ENCODE measurements at regions not wholly inside any gene's neighbourhood (a gene's known extent, or its start where the extent isn't known, plus 50 kb on each side); places are given as distances from the start of the nearest gene placed in this dataset.

DNA sequence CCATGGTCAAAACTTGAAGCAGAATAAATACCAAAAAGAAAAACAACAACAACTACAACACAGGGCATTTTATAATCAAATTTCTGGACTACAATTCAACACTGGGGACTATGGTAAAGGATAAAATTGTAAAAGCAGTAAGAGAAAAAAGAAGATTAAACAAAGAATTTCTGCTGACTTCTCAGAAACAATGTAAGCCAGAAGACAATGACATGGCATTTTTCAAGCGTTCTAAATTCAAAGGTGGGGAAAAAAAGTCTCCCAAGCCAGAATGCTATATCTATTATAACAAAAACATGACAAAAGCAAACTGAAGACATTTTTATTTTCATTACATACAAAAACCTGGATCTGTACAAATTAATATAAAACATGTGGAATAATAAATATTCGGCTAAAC lies 433.1 kb downstream of the NPHP4 start:
- no peaks in the 10 kb centered on the region for H3K4me1 ChIP-seq
- intact Hi-C loops (cut with micrococcal nuclease), result no loop called here
- peaks cover 24% of the 10 kb centered on the region for H3K9me3 ChIP-seq (replicated peaks)
- peaks cover 18% of the 10 kb centered on the region for H3K27me3 ChIP-seq (ENCODE audit: low read depth)
- H3K36me3 ChIP-seq, result no peaks in the 10 kb centered on the region
- H3K27ac ChIP-seq (replicated peaks), result no peak overlapping the region
- TF ChIP-seq, protein P1, sequence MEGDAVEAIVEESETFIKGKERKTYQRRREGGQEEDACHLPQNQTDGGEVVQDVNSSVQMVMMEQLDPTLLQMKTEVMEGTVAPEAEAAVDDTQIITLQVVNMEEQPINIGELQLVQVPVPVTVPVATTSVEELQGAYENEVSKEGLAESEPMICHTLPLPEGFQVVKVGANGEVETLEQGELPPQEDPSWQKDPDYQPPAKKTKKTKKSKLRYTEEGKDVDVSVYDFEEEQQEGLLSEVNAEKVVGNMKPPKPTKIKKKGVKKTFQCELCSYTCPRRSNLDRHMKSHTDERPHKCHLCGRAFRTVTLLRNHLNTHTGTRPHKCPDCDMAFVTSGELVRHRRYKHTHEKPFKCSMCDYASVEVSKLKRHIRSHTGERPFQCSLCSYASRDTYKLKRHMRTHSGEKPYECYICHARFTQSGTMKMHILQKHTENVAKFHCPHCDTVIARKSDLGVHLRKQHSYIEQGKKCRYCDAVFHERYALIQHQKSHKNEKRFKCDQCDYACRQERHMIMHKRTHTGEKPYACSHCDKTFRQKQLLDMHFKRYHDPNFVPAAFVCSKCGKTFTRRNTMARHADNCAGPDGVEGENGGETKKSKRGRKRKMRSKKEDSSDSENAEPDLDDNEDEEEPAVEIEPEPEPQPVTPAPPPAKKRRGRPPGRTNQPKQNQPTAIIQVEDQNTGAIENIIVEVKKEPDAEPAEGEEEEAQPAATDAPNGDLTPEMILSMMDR (IDR thresholded peaks at IDR 0.05; ENCODE audit: borderline replicate concordance), result no peak
- H3K4me3 ChIP-seq, result no peak overlapping the region
- no peak for DNase-seq

DNA sequence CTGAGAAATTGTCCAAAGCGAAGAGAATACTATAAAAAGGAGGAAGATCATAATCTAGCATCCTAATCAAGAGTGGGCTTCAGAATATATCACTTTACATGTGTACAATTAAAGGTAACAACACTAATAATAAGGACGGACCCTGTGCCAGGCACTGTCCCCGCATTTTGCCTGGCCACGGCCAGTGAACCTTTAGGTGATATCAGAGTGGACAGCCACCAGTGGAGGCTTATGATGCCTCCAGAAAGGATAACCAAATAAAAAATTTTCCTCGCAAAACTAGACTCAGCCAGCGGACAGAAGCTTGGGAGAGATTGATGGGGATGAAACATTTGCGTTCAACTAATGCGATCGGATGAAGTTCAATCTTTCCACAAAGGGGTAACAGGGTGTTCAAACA lies 436.4 kb downstream of the NPHP4 start:
- H3K27me3 ChIP-seq (ENCODE audit: low read depth), result peaks cover 14% of the 10 kb centered on the region
- H3K4me1 ChIP-seq, result no peaks in the 10 kb centered on the region
- H3K27ac ChIP-seq (replicated peaks), result no peak overlapping the region
- H3K4me3 ChIP-seq, result no peak overlapping the region
- TF ChIP-seq, protein P1 (IDR thresholded peaks at IDR 0.05; ENCODE audit: borderline replicate concordance), result no peak
- DNase-seq, result no peak
- intact Hi-C loops (cut with micrococcal nuclease), result no loop called here
- peaks cover 24% of the 10 kb centered on the region for H3K9me3 ChIP-seq (replicated peaks)
- no peaks in the 10 kb centered on the region for H3K36me3 ChIP-seq

GRCh38 chr1:5554784-5555183 lies 437.4 kb downstream of the NPHP4 start:
- intact Hi-C loops (cut with micrococcal nuclease), result no loop called here
- Histone ChIP-seq H3K27ac (replicated peaks) (no peak overlapping the region), H3K27me3 (ENCODE audit: low read depth) (peaks cover 19% of the 10 kb centered on the region), H3K9me3 (replicated peaks) (peaks cover 23% of the 10 kb centered on the region), H3K36me3 (no peaks in the 10 kb centered on the region), H3K4me3 (no peak overlapping the region), H3K4me1 (no peaks in the 10 kb centered on the region)
- TF ChIP-seq, protein P1 (IDR thresholded peaks at IDR 0.05; ENCODE audit: borderline replicate concordance), result no peak
- no peak for DNase-seq

- DNase-seq, result no peak
- Histone ChIP-seq H3K36me3 (no peaks in the 10 kb centered on the region), H3K27ac (replicated peaks) (no peak overlapping the region), H3K27me3 (ENCODE audit: low read depth) (peaks cover 22% of the 10 kb centered on the region), H3K4me1 (no peaks in the 10 kb centered on the region), H3K4me3 (no peak overlapping the region), H3K9me3 (replicated peaks) (peaks cover 20% of the 10 kb centered on the region)
- intact Hi-C loops (cut with micrococcal nuclease), result no loop called here
- TF ChIP-seq, protein P1 (IDR thresholded peaks at IDR 0.05; ENCODE audit: borderline replicate concordance), result no peak
These were observed 438.1 kb downstream of the NPHP4 start for GRCh38 chr1:5554111-5554510.

DNA sequence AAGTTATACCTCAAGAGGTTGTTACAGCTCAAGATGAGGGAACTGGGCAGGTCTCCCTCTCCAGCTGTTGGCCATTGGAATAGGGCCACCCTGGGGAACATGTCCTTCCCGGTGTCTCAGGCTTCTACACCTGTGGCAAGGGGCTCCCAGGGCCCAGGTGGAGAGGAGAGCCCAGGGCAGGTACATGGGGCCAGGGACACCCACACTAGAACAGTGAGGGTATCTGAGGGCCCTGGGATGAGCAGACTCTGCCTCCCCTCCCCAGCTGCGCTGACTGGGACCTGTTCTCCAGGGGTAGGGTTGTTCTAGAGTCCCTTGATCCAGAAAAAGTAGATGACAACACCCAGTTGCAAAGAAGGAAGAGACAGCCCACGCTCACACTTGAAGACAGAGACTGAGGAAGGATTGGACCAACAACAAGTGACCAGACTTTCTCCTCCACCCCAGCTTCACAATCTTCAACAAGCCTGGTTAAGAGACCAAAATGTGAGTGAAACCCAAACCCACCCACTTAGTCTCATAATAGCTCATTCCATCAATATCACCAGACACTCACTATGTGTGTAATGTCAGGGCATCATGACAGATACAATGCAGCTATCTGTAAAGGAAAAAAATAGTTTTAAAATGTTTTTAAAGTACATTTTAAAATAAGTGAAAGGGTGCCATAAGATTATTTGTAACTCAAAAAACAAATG lies 439.3 kb downstream of the NPHP4 start:
- Histone ChIP-seq H3K27ac (replicated peaks) (no peak overlapping the region), H3K9me3 (replicated peaks) (peaks cover 8% of the 10 kb centered on the region), H3K4me3 (no peak overlapping the region), H3K27me3 (ENCODE audit: low read depth) (peaks cover 29% of the 10 kb centered on the region), H3K36me3 (no peaks in the 10 kb centered on the region), H3K4me1 (no peaks in the 10 kb centered on the region)
- TF ChIP-seq, protein P1 (IDR thresholded peaks at IDR 0.05; ENCODE audit: borderline replicate concordance), result no peak
- intact Hi-C loops (cut with micrococcal nuclease), result no loop called here
- DNase-seq, result no peak
